DND-41 (cell line): ENCODE measurements at regions not wholly inside any gene's neighbourhood (a gene's known extent, or its start where the extent isn't known, plus 50 kb on each side); places are given as distances from the start of the nearest gene placed in this dataset.

ENCODE experiments used
- CTCF ChIP-seq: IDR thresholded peaks from 2 replicates; pipeline ENCODE4 v1.5.1; 2012; ENCODE audit warnings: borderline replicate concordance, low read length, moderate library complexity, mild to moderate bottlenecking; ENCODE audit not compliant: poor library complexity, severe bottlenecking; ENCODE audit errors: extremely low read depth
- EZH2 ChIP-seq: IDR thresholded peaks from 3 replicates; pipeline ENCODE4 v1.6.1; 2012; ENCODE audit warnings: borderline replicate concordance, low read depth, mild to moderate bottlenecking, moderate library complexity, low read length, inconsistent platforms; ENCODE audit not compliant: severe bottlenecking

- TF ChIP-seq CTCF (no peak), EZH2 (no peak)
Observed at GRCh38 chr6:82679232-82679631, 315.6 kb downstream of the TPBG start.
